MM.1S (cell line): ENCODE measurements at regions not wholly inside any gene's neighbourhood (a gene's known extent, or its start where the extent isn't known, plus 50 kb on each side); places are given as distances from the start of the nearest gene placed in this dataset.

Experiments
- DNase-seq: peaks from one replicate; pipeline ENCODE4 v3.0.0-alpha.2; 2015
- H2AFZ ChIP-seq: fragments of 300-600 bp; sonication (generic); 2 replicates; pipeline ENCODE4 v1.6.0; 2016; ENCODE audit warnings: antibody characterized with exemption, low read length
- H3F3A ChIP-seq: fragments of 300-600 bp; sonication (generic); 2 replicates; pipeline ENCODE4 v1.6.1; 2016; ENCODE audit warnings: mild to moderate bottlenecking, antibody characterized with exemption, low read length, moderate library complexity, mixed read lengths; ENCODE audit not compliant: insufficient read depth
- H3K27ac ChIP-seq: fragments of 300-600 bp; sonication (generic); 2 replicates; pipeline ENCODE4 v1.5.1; 2016; ENCODE audit warnings: mild to moderate bottlenecking, low read length
- H3K27me3 ChIP-seq: fragments of 300-600 bp; sonication (generic); replicated peaks from 2 replicates; pipeline ENCODE4 v1.6.0; 2016; ENCODE audit warnings: low read length; ENCODE audit not compliant: insufficient read depth
- H3K36me3 ChIP-seq: fragments of 300-600 bp; sonication (generic); replicated peaks from 2 replicates; pipeline ENCODE4 v1.6.1; 2016; ENCODE audit warnings: mild to moderate bottlenecking, low read length, mixed read lengths; ENCODE audit not compliant: insufficient read depth
- H3K4me1 ChIP-seq: fragments of 300-600 bp; sonication (generic); 2 replicates; pipeline ENCODE4 v1.6.1; 2016; ENCODE audit warnings: low read length, mixed read lengths
- H3K4me2 ChIP-seq: fragments of 300-600 bp; sonication (generic); 2 replicates; pipeline ENCODE4 v1.6.0; 2016; ENCODE audit warnings: low read depth, low read length
- H3K4me3 ChIP-seq: fragments of 300-600 bp; sonication (generic); 2 replicates; pipeline ENCODE4 v1.5.1; 2016; ENCODE audit warnings: low read length, mixed read lengths
- H3K79me2 ChIP-seq: fragments of 300-600 bp; sonication (generic); 2 replicates; pipeline ENCODE4 v1.6.1; 2016; ENCODE audit warnings: mixed run types, low read length, mixed read lengths
- H3K9ac ChIP-seq: fragments of 300-600 bp; sonication (generic); 2 replicates; pipeline ENCODE4 v1.6.1; 2016; ENCODE audit warnings: low read length, mixed read lengths
- H3K9me2 ChIP-seq: fragments of 300-600 bp; sonication (generic); replicated peaks from 2 replicates; pipeline ENCODE4 v1.6.1; 2016; ENCODE audit warnings: mild to moderate bottlenecking, low read length, mixed read lengths; ENCODE audit not compliant: insufficient read depth
- H3K9me3 ChIP-seq: fragments of 300-600 bp; sonication (generic); replicated peaks from 2 replicates; pipeline ENCODE4 v1.6.1; 2016; ENCODE audit warnings: mild to moderate bottlenecking, low read length, mixed read lengths; ENCODE audit not compliant: insufficient read depth
- H4K20me1 ChIP-seq: fragments of 300-600 bp; sonication (generic); 2 replicates; pipeline ENCODE4 v1.6.1; 2016; ENCODE audit warnings: mild to moderate bottlenecking, low read length, moderate library complexity, mixed read lengths; ENCODE audit not compliant: insufficient read depth
- CTCF ChIP-seq: fragments of 300-600 bp; sonication (generic); IDR thresholded peaks from 2 replicates; pipeline ENCODE4 v1.5.1; 2016; ENCODE audit warnings: antibody characterized with exemption, low read length, mixed read lengths
- EZH2 ChIP-seq: fragments of 300-600 bp; sonication (generic); optimal IDR thresholded peaks from 2 replicates; pipeline ENCODE3; 2017; ENCODE audit warnings: low read depth, mild to moderate bottlenecking, antibody characterized with exemption, low read length, mixed read lengths
- EZH2phosphoT487 ChIP-seq: fragments of 300-600 bp; sonication (generic); IDR thresholded peaks from 2 replicates; pipeline ENCODE4 v1.6.1; 2018; ENCODE audit warnings: antibody characterized with exemption, low read length

- Histone ChIP-seq H4K20me1 (no peaks in the 10 kb centered on the region), H3K79me2 (no peaks in the 10 kb centered on the region), H3F3A (no peaks in the 10 kb centered on the region), H3K4me3 (no peak overlapping the region), H3K4me1 (no peaks in the 10 kb centered on the region), H3K4me2 (no peak overlapping the region), H3K27me3 (no peaks in the 10 kb centered on the region), H3K27ac (no peak overlapping the region), H3K9me3 (no peaks in the 10 kb centered on the region), H2AFZ (no peak overlapping the region), H3K36me3 (no peaks in the 10 kb centered on the region), H3K9me2 (no peaks in the 10 kb centered on the region), H3K9ac (no peak overlapping the region)
- TF ChIP-seq CTCF (no peak), EZH2phosphoT487 (no peak), EZH2 (no peak)
- DNase-seq, result no peak
Observed at GRCh38 chr2:155958834-155959233, 373.7 kb downstream of the NR4A2 start.

GRCh38 chr2:155947069-155947468 is 385.5 kb downstream of the NR4A2 start:
- no peaks in the 10 kb centered on the region for H3K79me2 ChIP-seq
- H3K9me2 ChIP-seq, result no peaks in the 10 kb centered on the region
- H3K9me3 ChIP-seq, result no peaks in the 10 kb centered on the region
- no peaks in the 10 kb centered on the region for H3K27me3 ChIP-seq
- no peaks in the 10 kb centered on the region for H3K36me3 ChIP-seq
- TF ChIP-seq EZH2phosphoT487 (no peak), EZH2 (no peak), CTCF (no peak)
- no peaks in the 10 kb centered on the region for H3K4me1 ChIP-seq
- H3K4me2 ChIP-seq, result no peak overlapping the region
- no peak for DNase-seq
- no peaks in the 10 kb centered on the region for H3F3A ChIP-seq
- H3K4me3 ChIP-seq, result no peak overlapping the region
- no peaks in the 10 kb centered on the region for H4K20me1 ChIP-seq
- no peak overlapping the region for H3K9ac ChIP-seq
- no peak overlapping the region for H3K27ac ChIP-seq
- no peak overlapping the region for H2AFZ ChIP-seq

- H3K4me3 ChIP-seq, result no peak overlapping the region
- H3K9ac ChIP-seq, result no peak overlapping the region
- no peaks in the 10 kb centered on the region for H3K9me3 ChIP-seq
- H3K4me1 ChIP-seq, result no peaks in the 10 kb centered on the region
- H3K79me2 ChIP-seq, result no peaks in the 10 kb centered on the region
- no peak overlapping the region for H3K4me2 ChIP-seq
- no peaks in the 10 kb centered on the region for H3K36me3 ChIP-seq
- no peaks in the 10 kb centered on the region for H3F3A ChIP-seq
- no peaks in the 10 kb centered on the region for H3K9me2 ChIP-seq
- TF ChIP-seq EZH2, result no peak
- TF ChIP-seq EZH2phosphoT487, result no peak
- TF ChIP-seq CTCF, result no peak
- no peaks in the 10 kb centered on the region for H3K27me3 ChIP-seq
- H2AFZ ChIP-seq, result no peak overlapping the region
- DNase-seq, result no peak
- no peak overlapping the region for H3K27ac ChIP-seq
- H4K20me1 ChIP-seq, result no peaks in the 10 kb centered on the region
Observed at GRCh38 chr2:155944218-155944617, 388.3 kb downstream of the NR4A2 start.
